Erythroblast (primary cell): ENCODE measurements at regions not wholly inside any gene's neighbourhood (a gene's known extent, or its start where the extent isn't known, plus 50 kb on each side); places are given as distances from the start of the nearest gene placed in this dataset.
A peak's percentile ranks its signal among the peaks of the same experiment; 100 is the strongest.

ENCODE experiments used
- DNase-seq, 2 experiments: peaks; one replicate each; lab custom pipeline; 2025; lab: John Stamatoyannopoulos, UW
- GATA1 ChIP-seq: IDR thresholded peaks from 2 replicates; pipeline ENCODE4 v1.6.1; 2011; ENCODE audit warnings: low read depth, mild to moderate bottlenecking, control low read depth, low read length, moderate library complexity
- POLR2A ChIP-seq: IDR thresholded peaks from 2 replicates; pipeline ENCODE4 v1.6.1; 2011; ENCODE audit warnings: mild to moderate bottlenecking, low read length

DNA sequence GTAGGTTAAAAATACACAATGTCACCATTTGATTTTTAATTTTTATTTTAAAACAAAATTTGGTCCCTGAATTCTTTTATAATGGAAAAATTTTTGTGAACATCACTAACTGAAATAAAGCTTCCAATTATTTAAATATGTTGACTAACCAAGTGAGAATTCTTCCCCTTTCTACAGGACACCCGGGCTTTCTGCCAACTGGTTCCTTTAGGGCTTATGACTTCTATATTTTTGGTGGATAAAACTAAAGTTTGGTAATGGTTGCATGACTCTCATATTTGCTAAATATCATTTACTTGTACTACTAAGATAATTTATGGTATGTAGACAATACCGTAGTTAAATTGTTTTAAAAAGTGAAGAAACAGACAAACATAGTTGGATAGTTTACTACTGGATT is 291.0 kb upstream of the DOK6 start:
- no peak for TF ChIP-seq POLR2A
- no peak for DNase-seq

DNA sequence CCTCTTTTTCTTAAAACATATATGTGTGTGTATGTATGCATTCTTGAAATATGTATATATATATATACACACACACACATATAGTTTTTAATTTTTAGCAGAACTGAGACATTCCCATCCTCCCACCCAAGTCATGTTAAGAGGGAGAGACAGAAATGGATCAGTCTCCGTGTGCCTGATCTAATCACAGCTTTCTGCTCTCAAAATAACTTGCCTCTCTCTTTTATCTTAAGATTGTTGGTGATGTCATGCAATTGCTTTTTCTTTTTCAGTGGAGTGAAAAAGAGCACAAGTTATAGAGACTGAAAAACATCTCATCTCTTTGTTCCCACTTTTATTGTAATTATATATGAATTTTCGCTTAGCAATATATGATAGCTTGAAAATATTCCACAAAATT is 279.9 kb upstream of the DOK6 start:
- no peak for DNase-seq
- TF ChIP-seq GATA1 (no peak), POLR2A (no peak)

DNA sequence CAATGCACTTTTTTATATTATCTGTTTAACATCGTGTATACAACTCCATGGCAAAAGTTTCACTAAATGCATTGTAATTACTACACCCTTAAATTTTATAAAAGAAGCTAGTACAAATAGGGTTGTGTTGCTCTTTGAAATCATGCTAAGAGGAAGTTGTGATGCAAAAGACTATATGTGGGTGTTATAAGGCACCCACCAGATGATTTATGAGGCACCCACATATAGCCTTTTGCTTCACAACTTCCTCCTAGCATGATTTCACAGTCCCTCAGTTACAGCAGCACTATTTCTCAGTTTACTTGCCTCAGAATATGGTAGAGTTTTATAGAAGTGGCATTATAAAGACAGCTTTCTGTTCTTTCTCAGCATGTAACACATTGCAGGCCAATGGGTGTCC is 277.3 kb upstream of the DOK6 start:
- TF ChIP-seq GATA1, result no peak
- no peak for TF ChIP-seq POLR2A
- DNase-seq, result no peak

DNA sequence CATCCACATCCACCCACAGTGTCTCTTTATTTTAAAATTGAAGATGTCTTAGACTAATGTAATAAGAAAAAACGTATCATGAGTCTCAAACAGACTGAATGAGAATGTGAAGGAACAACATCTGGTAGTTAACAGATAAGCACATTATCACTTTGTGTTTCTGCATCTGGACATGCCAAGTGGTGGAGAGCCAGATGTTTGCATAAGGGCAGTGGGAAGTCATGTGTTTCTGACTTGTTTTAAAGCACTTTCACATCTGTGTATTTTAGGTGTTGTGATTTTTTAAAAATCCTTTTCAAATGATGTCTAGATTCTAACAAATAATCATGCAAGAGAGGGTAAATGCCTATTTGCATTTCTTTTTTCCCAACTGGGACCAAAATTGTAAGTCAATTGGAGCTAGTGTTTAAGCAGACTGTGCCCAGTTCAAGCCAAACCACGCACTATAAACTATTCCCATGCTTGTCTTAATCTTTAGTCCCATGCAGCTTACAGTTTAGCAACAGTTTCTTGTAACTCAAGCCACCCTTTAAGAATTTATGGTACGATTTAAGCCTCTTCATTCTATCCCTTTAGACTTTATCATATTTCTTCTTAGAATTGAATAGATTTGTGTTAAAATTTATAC is 272.7 kb upstream of the DOK6 start:
- DNase-seq, result peak; percentile 57 to 80
- TF ChIP-seq POLR2A (no peak), GATA1 (no peak)

DNA sequence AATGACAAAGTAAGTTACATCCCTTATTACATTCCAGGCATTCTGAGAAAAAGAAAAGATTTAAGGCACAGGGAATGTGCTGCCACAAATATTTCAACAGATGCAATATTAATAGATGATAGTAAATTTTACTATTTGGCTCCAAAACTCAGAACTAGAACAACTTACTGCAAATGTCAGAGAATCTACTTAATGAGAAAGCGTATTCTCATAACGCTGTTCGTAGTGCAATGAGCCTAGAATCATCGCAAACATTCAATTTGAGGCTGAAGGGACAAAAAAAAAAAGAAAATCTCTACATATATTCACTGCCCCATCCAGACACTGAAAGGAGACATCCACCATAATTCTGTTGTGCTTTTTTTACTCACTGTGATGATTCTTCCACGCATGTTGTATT is 272.1 kb upstream of the DOK6 start:
- TF ChIP-seq POLR2A (no peak), GATA1 (no peak)
- DNase-seq, result no peak

DNA sequence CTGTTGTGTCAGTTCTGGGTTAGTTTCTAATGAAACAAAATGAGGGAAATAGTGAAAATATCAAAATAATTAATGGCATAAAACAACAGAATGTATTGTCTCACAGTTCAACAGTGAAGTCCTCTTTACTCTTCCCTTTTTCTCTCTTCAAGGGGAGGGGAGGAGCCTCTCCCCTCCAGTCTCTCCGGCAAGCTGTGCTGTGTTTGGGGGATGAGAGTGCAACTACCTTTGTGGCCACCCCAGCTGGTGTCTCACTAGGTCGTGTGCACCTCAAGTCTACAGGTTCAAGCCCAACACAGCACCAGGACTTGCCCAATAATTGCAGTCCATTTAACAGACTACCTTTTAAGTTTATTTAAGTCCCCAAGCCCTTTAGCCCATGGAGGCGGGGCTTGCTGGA is 271.7 kb upstream of the DOK6 start:
- DNase-seq, result no peak
- no peak for TF ChIP-seq GATA1
- TF ChIP-seq POLR2A, result no peak

DNA sequence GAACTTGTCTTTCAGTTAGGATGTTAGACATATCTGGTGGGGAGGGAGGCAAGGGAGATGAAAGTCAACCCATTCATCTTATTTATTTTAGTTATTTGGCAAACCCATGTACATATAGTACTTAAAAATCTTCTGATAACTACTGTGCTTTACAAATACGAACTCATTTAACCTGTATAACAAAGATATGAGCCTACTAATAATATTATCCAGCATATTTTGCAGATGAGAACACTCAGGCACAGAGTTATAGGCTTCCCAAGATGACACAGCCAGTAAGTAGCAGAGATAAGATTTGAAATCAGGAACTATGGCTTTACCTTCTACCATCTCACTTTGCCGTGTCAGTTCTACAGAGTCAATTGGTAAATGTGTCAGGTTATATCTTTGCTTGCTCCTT is 262.6 kb upstream of the DOK6 start:
- no peak for DNase-seq
- TF ChIP-seq GATA1, result no peak
- TF ChIP-seq POLR2A, result no peak

DNA sequence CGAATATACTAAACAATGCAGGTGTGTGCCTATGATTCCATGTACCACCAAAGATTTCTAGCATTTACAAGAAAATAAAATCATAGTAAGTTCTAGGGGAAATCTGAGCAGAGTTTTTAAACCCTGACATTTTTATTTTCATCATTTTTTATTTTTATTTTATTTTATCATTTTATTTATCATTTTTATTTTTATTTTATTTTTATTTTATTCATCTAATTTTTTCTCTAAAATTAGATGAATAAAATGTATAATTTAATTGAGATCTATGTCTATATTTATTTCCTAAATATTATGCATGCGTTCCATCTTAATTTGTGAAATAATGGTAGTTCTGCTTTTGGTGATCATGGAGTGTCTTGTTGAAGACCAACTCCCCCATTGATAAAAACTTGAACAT is 257.6 kb upstream of the DOK6 start:
- no peak for DNase-seq
- no peak for TF ChIP-seq POLR2A
- TF ChIP-seq GATA1, result no peak

DNA sequence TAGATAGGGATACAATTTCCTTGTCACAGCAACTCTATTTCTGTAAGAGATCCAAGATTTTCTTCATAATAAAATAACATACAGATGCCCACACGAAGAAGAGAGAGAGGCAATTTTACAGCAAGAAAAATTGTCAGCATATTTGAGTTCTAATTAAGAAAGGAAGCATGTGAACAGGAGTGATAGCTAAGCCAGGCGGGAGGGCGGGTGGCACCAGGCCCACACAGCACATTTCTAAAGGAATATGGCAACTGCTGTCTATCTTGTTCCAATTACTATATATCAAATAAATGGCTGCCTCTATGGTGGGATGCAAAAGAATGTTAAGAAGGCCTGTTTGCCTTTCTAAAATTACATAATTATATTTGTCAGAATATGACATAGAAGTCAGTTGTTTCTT is 248.3 kb upstream of the DOK6 start:
- TF ChIP-seq GATA1 (no peak), POLR2A (no peak)
- no peak for DNase-seq

DNA sequence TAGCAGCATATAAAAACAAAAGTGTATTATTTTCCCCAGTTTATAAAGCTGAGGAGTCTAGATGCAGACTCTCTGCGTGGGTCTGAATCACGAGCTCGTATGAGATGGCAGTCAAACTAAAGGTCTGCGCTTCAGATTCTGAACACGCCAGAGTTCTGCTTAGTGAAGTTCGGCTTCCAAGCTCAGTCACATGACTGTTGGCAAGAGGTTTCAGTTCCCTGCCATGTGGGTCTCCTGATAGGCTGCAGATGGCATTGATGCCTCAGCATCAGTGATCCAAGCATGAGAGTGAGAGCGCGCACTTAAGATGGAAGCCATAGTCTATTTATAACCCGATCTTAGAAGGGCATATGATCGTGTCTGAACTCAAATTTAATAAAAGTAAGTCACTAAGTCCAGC is 242.8 kb upstream of the DOK6 start:
- TF ChIP-seq POLR2A (no peak), GATA1 (no peak)
- DNase-seq, result no peak

DNA sequence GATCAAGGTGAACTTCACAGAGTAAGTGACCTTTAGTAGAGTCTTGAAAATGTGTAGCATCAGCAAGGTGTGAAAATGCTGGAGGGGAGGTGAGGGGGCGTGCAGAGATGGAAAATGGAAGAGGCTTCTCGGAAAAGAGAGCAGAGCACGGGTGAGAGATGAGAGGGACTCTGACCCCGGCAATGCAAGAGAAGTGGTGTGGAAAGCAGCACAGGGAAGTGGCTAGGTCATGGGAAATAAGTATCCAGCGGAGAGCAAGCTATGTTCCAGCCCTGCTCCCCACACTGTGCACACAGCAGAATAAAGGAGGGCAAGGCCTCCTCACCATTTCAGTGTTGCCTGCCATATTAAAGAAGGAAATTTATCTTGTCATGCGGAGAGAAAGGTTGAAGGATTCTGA is 241.7 kb upstream of the DOK6 start:
- no peak for DNase-seq
- TF ChIP-seq GATA1 (no peak), POLR2A (no peak)

DNA sequence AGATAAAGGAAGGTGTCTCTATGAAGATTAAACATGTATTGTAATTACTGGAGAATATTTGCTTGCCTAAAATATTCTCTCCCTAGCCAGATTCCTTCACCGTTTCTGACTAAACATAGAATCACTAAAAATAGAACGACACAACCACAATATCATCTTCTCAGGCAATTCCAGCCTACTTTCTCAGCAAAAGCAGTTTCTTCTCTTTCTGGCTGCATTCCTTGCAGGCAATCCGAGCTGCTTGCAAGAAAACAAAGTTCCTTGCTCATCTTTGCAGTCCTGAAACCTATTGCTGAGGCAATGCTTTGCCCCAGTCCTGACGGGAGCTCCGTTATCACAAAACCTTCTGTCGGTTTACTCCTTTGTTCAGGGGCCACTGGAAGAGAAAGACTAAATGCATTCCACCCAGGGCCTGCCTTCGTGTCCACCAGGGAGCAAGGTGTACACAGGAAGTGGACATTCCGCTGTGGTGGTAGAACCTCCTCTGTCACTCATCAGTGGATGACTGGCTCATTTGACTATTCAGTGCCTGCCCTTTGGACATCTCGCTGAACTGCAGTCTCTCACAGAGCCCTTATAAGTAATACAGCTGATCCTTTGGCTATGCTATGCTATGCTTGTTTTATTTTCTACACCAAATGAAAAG is 239.2 kb upstream of the DOK6 start:
- DNase-seq, result no peak
- TF ChIP-seq GATA1 (no peak), POLR2A (no peak)

DNA sequence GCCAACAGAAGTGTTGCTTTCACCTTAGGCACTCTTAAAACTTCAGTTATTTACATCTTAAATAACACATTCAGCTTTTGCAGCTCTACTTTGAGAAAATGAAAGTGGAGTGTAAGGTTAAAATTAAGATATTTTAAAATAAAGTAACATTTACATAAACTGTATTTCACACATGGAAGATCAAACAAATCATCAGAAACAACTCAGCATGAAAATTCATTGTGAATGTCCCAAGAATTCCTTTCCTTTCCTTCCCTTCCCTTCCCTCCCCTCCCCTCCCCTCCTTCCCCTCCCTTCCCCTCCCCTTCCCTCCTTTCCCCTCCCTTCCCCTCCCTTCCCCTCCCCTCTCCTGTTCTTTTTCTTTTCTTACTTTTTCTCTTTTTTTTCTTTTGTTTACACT is 238.0 kb upstream of the DOK6 start:
- DNase-seq, result no peak
- TF ChIP-seq POLR2A (no peak), GATA1 (no peak)

DNA sequence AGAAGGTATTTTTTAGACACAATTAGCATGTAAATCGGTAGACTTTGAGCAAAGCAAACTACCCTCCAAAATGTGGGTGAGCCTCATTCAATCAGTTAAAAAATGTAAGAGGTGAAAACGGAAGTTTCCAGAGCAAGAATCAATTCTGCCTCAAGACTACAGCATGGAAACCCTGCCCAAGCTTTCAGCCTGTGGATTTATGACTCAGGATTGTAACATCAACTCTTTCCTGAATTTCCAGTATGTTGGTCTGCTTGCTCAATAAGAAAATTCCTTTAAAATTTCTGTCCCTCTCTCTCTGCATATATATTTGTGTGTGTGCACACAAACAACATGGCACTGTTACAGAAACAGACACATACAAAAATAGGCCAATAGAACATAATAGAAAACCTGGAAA is 228.6 kb upstream of the DOK6 start:
- no peak for DNase-seq
- TF ChIP-seq POLR2A (no peak), GATA1 (no peak)

DNA sequence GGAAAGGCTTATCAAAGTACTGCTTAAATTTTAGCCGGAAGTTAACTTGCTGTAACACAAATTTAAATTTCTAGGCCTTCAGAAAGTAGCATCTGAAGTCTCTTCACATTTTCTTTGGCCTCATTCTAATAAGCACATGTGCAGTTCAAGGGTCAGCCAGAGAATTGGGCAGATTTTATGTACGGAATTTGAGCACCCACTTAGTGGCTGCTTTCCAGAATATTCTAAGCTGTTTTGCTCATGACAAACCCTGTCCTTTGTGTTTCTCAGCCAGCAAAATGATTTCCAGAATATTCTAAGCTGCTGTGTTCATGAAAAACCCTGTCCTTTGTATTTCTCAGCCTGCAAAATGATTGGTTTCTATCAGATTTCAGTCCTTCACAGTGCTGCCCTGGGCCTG is 225.0 kb upstream of the DOK6 start:
- no peak for DNase-seq
- TF ChIP-seq GATA1 (no peak), POLR2A (no peak)
